H9 (cell line): ENCODE measurements at regions not wholly inside any gene's neighbourhood (a gene's known extent, or its start where the extent isn't known, plus 50 kb on each side); places are given as distances from the start of the nearest gene placed in this dataset.

ENCODE experiments used
- DNase-seq: peaks from one replicate; pipeline ENCODE4 v3.0.0-alpha.2; 2017
- H2AFZ ChIP-seq: one replicate; pipeline ENCODE4 v1.6.1; 2013; ENCODE audit warnings: mild to moderate bottlenecking, low read length, control low read depth, moderate library complexity
- H2AK5ac ChIP-seq: 2 replicates; pipeline ENCODE4 v1.6.1; 2013; ENCODE audit warnings: low read length, control low read depth, mixed read lengths; ENCODE audit not compliant: insufficient read length
- H2BK120ac ChIP-seq: one replicate; pipeline ENCODE4 v1.6.1; 2013; ENCODE audit warnings: low read depth, mild to moderate bottlenecking, low read length, control low read depth, inconsistent platforms; ENCODE audit not compliant: poor library complexity, severe bottlenecking
- H2BK12ac ChIP-seq: 2 replicates; pipeline ENCODE4 v1.6.1; 2013; ENCODE audit warnings: low read length, control low read depth, mixed read lengths, low read depth; ENCODE audit not compliant: insufficient read length
- H2BK15ac ChIP-seq: 2 replicates; pipeline ENCODE4 v1.6.1; 2013; ENCODE audit warnings: low read depth, low read length, control low read depth
- H2BK20ac ChIP-seq: one replicate; pipeline ENCODE4 v1.6.1; 2013; ENCODE audit warnings: low read depth, mild to moderate bottlenecking, low read length, control low read depth, inconsistent platforms; ENCODE audit not compliant: poor library complexity, severe bottlenecking
- H2BK5ac ChIP-seq: 2 replicates; pipeline ENCODE4 v1.6.1; 2013; ENCODE audit warnings: low read length, control low read depth, mixed read lengths; ENCODE audit not compliant: insufficient read length
- H3K14ac ChIP-seq: 2 replicates; pipeline ENCODE4 v1.6.1; 2013; ENCODE audit warnings: low read length, control low read depth; ENCODE audit not compliant: insufficient read depth
- H3K18ac ChIP-seq: 2 replicates; pipeline ENCODE4 v1.6.1; 2013; ENCODE audit warnings: low read depth, mild to moderate bottlenecking, mixed read lengths, low read length, control low read depth; ENCODE audit not compliant: insufficient read length
- H3K23ac ChIP-seq: 2 replicates; pipeline ENCODE4 v1.6.1; 2013; ENCODE audit warnings: low read length, control low read depth, mixed read lengths, low read depth; ENCODE audit not compliant: insufficient read length
- H3K23me2 ChIP-seq: 2 replicates; pipeline ENCODE4 v1.6.1; 2013; ENCODE audit warnings: low read depth, mild to moderate bottlenecking, mixed read lengths, low read length, control low read depth; ENCODE audit not compliant: insufficient read length, poor library complexity, severe bottlenecking
- H3K27ac ChIP-seq: 2 replicates; pipeline ENCODE4 v1.5.1; 2013; ENCODE audit warnings: low read length, control low read depth, mixed read lengths, low read depth; ENCODE audit not compliant: insufficient read length
- H3K27me3 ChIP-seq: 2 replicates; pipeline ENCODE4 v1.6.1; 2013; ENCODE audit warnings: low read length, control low read depth, inconsistent platforms; ENCODE audit not compliant: insufficient read depth
- H3K4ac ChIP-seq: 2 replicates; pipeline ENCODE4 v1.6.1; 2013; ENCODE audit warnings: low read depth, mild to moderate bottlenecking, control low read depth, inconsistent platforms, low read length, moderate library complexity
- H3K4me1 ChIP-seq: 2 replicates; pipeline ENCODE4 v1.6.1; 2013; ENCODE audit warnings: low read length, control low read depth, inconsistent platforms; ENCODE audit not compliant: insufficient read depth
- H3K4me2 ChIP-seq: 2 replicates; pipeline ENCODE4 v1.6.1; 2013; ENCODE audit warnings: low read length, control low read depth, mixed read lengths; ENCODE audit not compliant: insufficient read length, insufficient read depth
- H3K56ac ChIP-seq: 2 replicates; pipeline ENCODE4 v1.6.1; 2013; ENCODE audit warnings: low read depth, mild to moderate bottlenecking, mixed read lengths, low read length, control low read depth; ENCODE audit not compliant: insufficient read length
- H3K79me1 ChIP-seq: 2 replicates; pipeline ENCODE4 v1.6.1; 2013; ENCODE audit warnings: low read depth, mild to moderate bottlenecking, moderate library complexity, low read length, control low read depth, inconsistent platforms; ENCODE audit not compliant: insufficient read depth, poor library complexity, severe bottlenecking
- H3K79me2 ChIP-seq: 2 replicates; pipeline ENCODE4 v1.6.1; 2013; ENCODE audit warnings: low read length, control low read depth, inconsistent platforms; ENCODE audit not compliant: insufficient read depth
- H3K9ac ChIP-seq: 2 replicates; pipeline ENCODE4 v1.6.1; 2013; ENCODE audit warnings: low read length, control low read depth, mixed read lengths; ENCODE audit not compliant: insufficient read length; ENCODE audit errors: extremely low read depth
- H3K9me3 ChIP-seq: one replicate; pipeline ENCODE4 v1.6.1; 2013; ENCODE audit warnings: low read depth, low read length, inconsistent platforms; ENCODE audit not compliant: control insufficient read depth
- H3T11ph ChIP-seq: one replicate; pipeline ENCODE4 v1.6.1; 2013; ENCODE audit warnings: mild to moderate bottlenecking, low read length, control low read depth, inconsistent platforms
- H4K20me1 ChIP-seq: one replicate; pipeline ENCODE4 v1.6.1; 2013; ENCODE audit not compliant: control insufficient read depth, insufficient read length, insufficient read depth
- H4K5ac ChIP-seq: 2 replicates; pipeline ENCODE4 v1.6.1; 2013; ENCODE audit warnings: low read depth, mild to moderate bottlenecking, mixed read lengths, low read length, control low read depth; ENCODE audit not compliant: insufficient read length
- H4K8ac ChIP-seq: replicated peaks from 2 replicates; pipeline ENCODE4 v1.6.1; 2013; ENCODE audit warnings: low read length, control low read depth, mixed read lengths, low read depth; ENCODE audit not compliant: insufficient read length
- H4K91ac ChIP-seq: 2 replicates; pipeline ENCODE4 v1.6.1; 2013; ENCODE audit warnings: low read depth, mild to moderate bottlenecking, moderate library complexity, mixed read lengths, low read length, control low read depth; ENCODE audit not compliant: insufficient read length
- H3K27ac Mint-ChIP-seq, 3 experiments: 2 replicates in 2 of 3; 3 replicates in 1 of 3; pipeline ENCODE4 v1.8.0; 2020 to 2021; ENCODE audit warnings: mixed read lengths in 3 of 3, mild to moderate bottlenecking in 1 of 3, moderate library complexity in 1 of 3
- H3K27me3 Mint-ChIP-seq: 2 replicates; pipeline ENCODE4 v1.8.0; 2021; ENCODE audit warnings: low read depth, mild to moderate bottlenecking, moderate library complexity, mixed read lengths
- H3K36me3 Mint-ChIP-seq, 3 experiments: 2 replicates in 2 of 3; 3 replicates in 1 of 3; pipeline ENCODE4 v1.8.0; 2020 to 2021; ENCODE audit warnings: low read depth in 3 of 3, mixed read lengths in 3 of 3; ENCODE audit not compliant: insufficient read depth in 1 of 3
- H3K4me1 Mint-ChIP-seq, 2 experiments: 2 replicates each; pipeline ENCODE4 v1.8.0; 2020; ENCODE audit warnings: mixed read lengths in 2 of 2
- H3K4me3 Mint-ChIP-seq, 2 experiments: 2 replicates in 1 of 2; 3 replicates in 1 of 2; pipeline ENCODE4 v1.8.0; 2020 to 2021; ENCODE audit warnings: mild to moderate bottlenecking in 2 of 2, mixed read lengths in 2 of 2, moderate library complexity in 1 of 2
- H3K9me3 Mint-ChIP-seq, 2 experiments: 2 replicates in 1 of 2; 3 replicates in 1 of 2; pipeline ENCODE4 v1.8.0; 2020; ENCODE audit warnings: mild to moderate bottlenecking in 2 of 2, mixed read lengths in 2 of 2, moderate library complexity in 1 of 2
- CTCF ChIP-seq: fragments of 200-600 bp; sonication (generic); conservative IDR thresholded peaks from 3 replicates; pipeline ENCODE4 v1.8.0; 2021; ENCODE audit warnings: antibody characterized with exemption, mild to moderate bottlenecking
- WGBS: extraction: QIAGEN DNeasy Blood & Tissue Kit; methylation state at CpG from one replicate; pipeline ENCODE4 v1.1.7; 2013; ENCODE audit warnings: missing lambda C conversion rate, low lambda C conversion rate, mixed read lengths; ENCODE audit not compliant: insufficient read length; ENCODE audit errors: extremely low coverage; 5-methylcytosine and 5-hydroxymethylcytosine counted together

GRCh38 chr6:76420094-76420493, 347.6 kb upstream of the IMPG1 start:
- no peak overlapping the region for H2BK12ac ChIP-seq
- H2BK120ac ChIP-seq: no peak overlapping the region
- H3K79me1 ChIP-seq: no peaks in the 10 kb centered on the region
- Mint-ChIP-seq H3K4me3 (no peak overlapping the region), H3K4me1 (peaks cover 16 to 22% of the 10 kb centered on the region in 2 experiments), H3K27ac (no peak overlapping the region), H3K27me3 (peaks cover 70% of the 10 kb centered on the region), H3K9me3 (no peaks in the 10 kb centered on the region; a peak in 1 of 5 replicates), H3K36me3 (no peaks in the 10 kb centered on the region)
- no peaks in the 10 kb centered on the region for H3K23me2 ChIP-seq
- H2AFZ ChIP-seq: no peak overlapping the region
- H3T11ph ChIP-seq: no peak overlapping the region
- no peaks in the 10 kb centered on the region for H4K20me1 ChIP-seq
- WGBS: no CpG with 5 or more reads among the region's 2 CpGs
- H3K27ac ChIP-seq: no peak overlapping the region
- H4K91ac ChIP-seq: no peak overlapping the region
- no peak overlapping the region for H2AK5ac ChIP-seq
- no peak overlapping the region for H3K4me2 ChIP-seq
- no peak overlapping the region for H2BK15ac ChIP-seq
- no peak overlapping the region for H3K14ac ChIP-seq
- no peak overlapping the region for H2BK20ac ChIP-seq
- DNase-seq: no peak
- no peak for TF ChIP-seq CTCF
- H4K8ac ChIP-seq: no peak overlapping the region
- no peaks in the 10 kb centered on the region for H3K79me2 ChIP-seq
- H3K23ac ChIP-seq: no peak overlapping the region
- no peak overlapping the region for H3K9ac ChIP-seq
- no peaks in the 10 kb centered on the region for H3K9me3 ChIP-seq
- H3K18ac ChIP-seq: no peak overlapping the region
- H2BK5ac ChIP-seq: no peak overlapping the region
- no peak overlapping the region for H3K4ac ChIP-seq
- H3K56ac ChIP-seq: no peak overlapping the region
- H4K5ac ChIP-seq: no peak overlapping the region
- H3K4me1 ChIP-seq: no peaks in the 10 kb centered on the region
- H3K27me3 ChIP-seq: peaks cover 23% of the 10 kb centered on the region; the same call in 1 of the 2 replicates
